HepG2 (cell line): ENCODE measurements at regions not wholly inside any gene's neighbourhood (a gene's known extent, or its start where the extent isn't known, plus 50 kb on each side); places are given as distances from the start of the nearest gene placed in this dataset.

Experiments
- KAT2B ChIP-seq: fragments of 150-350 bp; IDR thresholded peaks from 2 replicates; pipeline ENCODE4 v1.6.1; 2014; ENCODE audit warnings: low read depth, low read length, borderline replicate concordance
- NR1H2 ChIP-seq: sonication (generic); formaldehyde crosslinking; IDR thresholded peaks from 2 replicates; pipeline ENCODE4 v1.8.1; 2022; ENCODE audit warnings: low read depth, missing genetic modification reagents, borderline replicate concordance
- RXRA ChIP-seq: sonication (generic); formaldehyde crosslinking; IDR thresholded peaks from 2 replicates; pipeline ENCODE4 v1.5.1; 2020; ENCODE audit warnings: missing genetic modification reagents
- ZNF12 ChIP-seq: sonication (generic); formaldehyde crosslinking; IDR thresholded peaks from 2 replicates; pipeline ENCODE4 v1.5.0; 2020; ENCODE audit warnings: missing genetic modification reagents
- TF ChIP-seq, protein P1 (sequence below): IDR thresholded peaks from 2 replicates; pipeline ENCODE4 v1.6.1; 2016; ENCODE audit warnings: missing biosample characterization, missing genetic modification reagents, low read depth
- TF ChIP-seq, protein P2 (sequence below): sonication (generic); formaldehyde crosslinking; conservative IDR thresholded peaks from 2 replicates; pipeline ENCODE4 v1.5.0; 2020; ENCODE audit warnings: missing genetic modification reagents

- TF ChIP-seq NR1H2 (CRISPR knock-in tag) (no peak), KAT2B (no peak), RXRA (CRISPR knock-in tag) (no peak), ZNF12 (no peak)
- TF ChIP-seq, protein P1, sequence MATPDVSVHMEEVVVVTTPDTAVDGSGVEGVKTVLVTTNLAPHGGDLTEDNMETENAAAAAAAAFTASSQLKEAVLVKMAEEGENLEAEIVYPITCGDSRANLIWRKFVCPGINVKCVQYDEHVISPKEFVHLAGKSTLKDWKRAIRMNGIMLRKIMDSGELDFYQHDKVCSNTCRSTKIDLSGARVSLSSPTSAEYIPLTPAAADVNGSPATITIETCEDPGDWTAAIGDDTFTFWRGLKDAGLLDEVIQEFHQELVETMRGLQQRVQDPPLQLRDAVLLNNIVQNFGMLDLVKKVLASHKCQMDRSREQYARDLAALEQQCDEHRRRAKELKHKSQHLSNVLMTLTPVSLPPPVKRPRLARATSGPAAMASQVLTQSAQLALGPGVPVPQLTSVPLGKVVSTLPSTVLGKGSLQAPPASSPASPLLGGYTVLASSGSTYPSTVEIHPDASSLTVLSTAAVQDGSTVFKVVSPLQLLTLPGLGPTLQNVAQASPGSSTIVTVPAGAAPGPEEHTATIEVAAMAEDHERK (CRISPR knock-in tag) = no peak
- TF ChIP-seq, protein P2, sequence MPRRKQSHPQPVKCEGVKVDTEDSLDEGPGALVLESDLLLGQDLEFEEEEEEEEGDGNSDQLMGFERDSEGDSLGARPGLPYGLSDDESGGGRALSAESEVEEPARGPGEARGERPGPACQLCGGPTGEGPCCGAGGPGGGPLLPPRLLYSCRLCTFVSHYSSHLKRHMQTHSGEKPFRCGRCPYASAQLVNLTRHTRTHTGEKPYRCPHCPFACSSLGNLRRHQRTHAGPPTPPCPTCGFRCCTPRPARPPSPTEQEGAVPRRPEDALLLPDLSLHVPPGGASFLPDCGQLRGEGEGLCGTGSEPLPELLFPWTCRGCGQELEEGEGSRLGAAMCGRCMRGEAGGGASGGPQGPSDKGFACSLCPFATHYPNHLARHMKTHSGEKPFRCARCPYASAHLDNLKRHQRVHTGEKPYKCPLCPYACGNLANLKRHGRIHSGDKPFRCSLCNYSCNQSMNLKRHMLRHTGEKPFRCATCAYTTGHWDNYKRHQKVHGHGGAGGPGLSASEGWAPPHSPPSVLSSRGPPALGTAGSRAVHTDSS (CRISPR knock-in tag) = no peak
These were observed 189.2 kb upstream of the DSEL start for GRCh38 chr18:67705748-67706147.
